MCF 10A (cell line): ENCODE measurements at regions not wholly inside any gene's neighbourhood (a gene's known extent, or its start where the extent isn't known, plus 50 kb on each side); places are given as distances from the start of the nearest gene placed in this dataset.

ENCODE experiments used
- BruUV-seq: library from RNA; stranded (reverse); fragments of 400-500 nt; replicated peaks from 2 replicates; lab custom pipeline; 2021; lab: Mats Ljungman, UMichigan
- CTCF ChIA-PET: fragments of 300-600 bp; sonication (Branson Sonifier 250); formaldehyde crosslinking; extraction: SDS; loops from one replicate; lab custom pipeline; 2021; ENCODE audit warnings: antibody characterized with exemption, inconsistent platforms; lab: Yijun Ruan, JAX
- POLR2A ChIA-PET: fragments of 300-600, 350-650 bp; sonication (Branson Sonifier 250); formaldehyde crosslinking; extraction: SDS; loops from one replicate; lab custom pipeline; 2020; ENCODE audit warnings: antibody characterized with exemption, inconsistent platforms; lab: Yijun Ruan, JAX
- DNase-seq: peaks from one replicate; pipeline ENCODE4 v3.0.0-alpha.2; 2018; ENCODE audit not compliant: unreplicated experiment
- H3K27ac Mint-ChIP-seq: one replicate; pipeline ENCODE4 v1.8.0; 2022; ENCODE audit warnings: mild to moderate bottlenecking, low read depth, mixed read lengths; ENCODE audit not compliant: unreplicated experiment
- H3K27me3 Mint-ChIP-seq: one replicate; pipeline ENCODE4 v1.8.0; 2022; ENCODE audit warnings: mixed read lengths; ENCODE audit not compliant: insufficient read depth, unreplicated experiment
- H3K36me3 Mint-ChIP-seq: one replicate; pipeline ENCODE4 v1.8.0; 2022; ENCODE audit warnings: mild to moderate bottlenecking, moderate library complexity, mixed read lengths; ENCODE audit not compliant: insufficient read depth, unreplicated experiment
- H3K4me1 Mint-ChIP-seq: one replicate; pipeline ENCODE4 v1.8.0; 2022; ENCODE audit warnings: mixed read lengths; ENCODE audit not compliant: insufficient read depth, unreplicated experiment
- H3K4me3 Mint-ChIP-seq: one replicate; pipeline ENCODE4 v1.8.0; 2022; ENCODE audit warnings: mild to moderate bottlenecking, moderate library complexity, mixed read lengths; ENCODE audit not compliant: unreplicated experiment
- H3K9me3 Mint-ChIP-seq: one replicate; pipeline ENCODE4 v1.8.0; 2022; ENCODE audit warnings: mixed read lengths; ENCODE audit not compliant: unreplicated experiment
- intact Hi-C: fragments of 100-400 bp; cut with micrococcal nuclease; formaldehyde crosslinking; loops from 2 replicates; pipeline ENCODE4 v1.14.1; 2022
- TF ChIP-seq, protein P1 (sequence below): fragments of 200-600 bp; IDR thresholded peaks from one replicate; pipeline ENCODE4 v1.8.0; 2022; ENCODE audit warnings: antibody characterized with exemption, mild to moderate bottlenecking; ENCODE audit not compliant: unreplicated experiment

DNA sequence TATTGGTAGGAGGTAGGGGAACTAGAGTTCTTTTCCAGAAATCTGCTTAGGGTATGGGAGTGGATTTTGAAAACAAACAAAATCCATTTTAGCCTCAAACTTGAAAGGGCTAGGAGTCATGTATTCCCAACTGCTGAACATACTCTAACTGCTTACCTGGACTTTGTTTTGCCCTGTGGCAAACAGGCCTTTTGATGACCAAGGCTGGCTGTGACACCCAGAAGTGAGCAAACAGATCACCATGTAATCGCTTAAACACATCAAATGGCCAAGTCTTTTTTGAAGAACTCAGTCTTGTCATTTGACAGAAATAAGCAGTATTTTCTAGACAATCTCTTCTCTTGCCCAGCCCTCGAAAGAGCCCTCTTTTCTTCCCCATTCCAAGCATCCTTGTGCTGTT is 203.4 kb downstream of the KIT start:
- ChIA-PET POLR2A (no interaction called here), CTCF (interaction anchor here (0.7 kb wide), 1 partner anchor 27 kb away, joined by 3 read pairs; no protein-coding TSS in a partner anchor)
- Mint-ChIP-seq H3K36me3 (no peaks in the 10 kb centered on the region), H3K27ac (no peak overlapping the region), H3K4me1 (no peaks in the 10 kb centered on the region), H3K9me3 (no peaks in the 10 kb centered on the region), H3K4me3 (no peak overlapping the region), H3K27me3 (peaks cover 40% of the 10 kb centered on the region)
- intact Hi-C loops = no loop called here
- DNase-seq = no peak
- no TSS peak for BruUV-seq
- TF ChIP-seq, protein P1, sequence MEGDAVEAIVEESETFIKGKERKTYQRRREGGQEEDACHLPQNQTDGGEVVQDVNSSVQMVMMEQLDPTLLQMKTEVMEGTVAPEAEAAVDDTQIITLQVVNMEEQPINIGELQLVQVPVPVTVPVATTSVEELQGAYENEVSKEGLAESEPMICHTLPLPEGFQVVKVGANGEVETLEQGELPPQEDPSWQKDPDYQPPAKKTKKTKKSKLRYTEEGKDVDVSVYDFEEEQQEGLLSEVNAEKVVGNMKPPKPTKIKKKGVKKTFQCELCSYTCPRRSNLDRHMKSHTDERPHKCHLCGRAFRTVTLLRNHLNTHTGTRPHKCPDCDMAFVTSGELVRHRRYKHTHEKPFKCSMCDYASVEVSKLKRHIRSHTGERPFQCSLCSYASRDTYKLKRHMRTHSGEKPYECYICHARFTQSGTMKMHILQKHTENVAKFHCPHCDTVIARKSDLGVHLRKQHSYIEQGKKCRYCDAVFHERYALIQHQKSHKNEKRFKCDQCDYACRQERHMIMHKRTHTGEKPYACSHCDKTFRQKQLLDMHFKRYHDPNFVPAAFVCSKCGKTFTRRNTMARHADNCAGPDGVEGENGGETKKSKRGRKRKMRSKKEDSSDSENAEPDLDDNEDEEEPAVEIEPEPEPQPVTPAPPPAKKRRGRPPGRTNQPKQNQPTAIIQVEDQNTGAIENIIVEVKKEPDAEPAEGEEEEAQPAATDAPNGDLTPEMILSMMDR = no peak

DNA sequence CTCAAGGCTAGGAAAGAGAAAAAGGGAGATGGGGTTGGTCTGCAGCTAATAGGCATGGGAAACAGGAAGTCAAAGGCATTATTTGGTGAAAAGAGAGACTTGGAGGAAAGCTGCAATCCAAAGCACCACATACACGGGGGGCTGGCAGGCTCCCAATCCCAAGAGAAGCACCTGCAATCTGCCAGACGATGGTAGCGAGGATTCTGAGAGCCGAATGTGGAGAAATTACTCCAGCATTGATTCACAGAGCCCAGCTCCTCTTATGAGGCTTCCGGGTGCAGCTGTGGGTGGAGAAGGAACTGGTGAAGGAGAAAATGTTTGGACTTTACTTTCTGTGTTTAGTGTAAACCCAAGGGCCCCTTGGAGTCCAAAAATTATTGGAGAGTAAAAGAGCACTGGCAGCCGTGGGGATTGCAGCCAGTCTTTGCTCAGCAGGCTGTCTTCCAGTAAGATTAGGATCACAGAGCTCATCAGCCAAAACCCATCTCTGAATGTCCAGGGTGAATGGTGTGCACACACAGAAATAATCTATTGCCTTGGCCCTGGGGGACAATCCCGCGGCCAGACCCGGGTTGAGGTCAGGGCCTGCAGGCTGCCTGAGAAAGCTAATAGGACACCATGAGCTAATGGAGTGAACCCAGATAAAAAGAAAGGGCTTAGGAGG is 197.6 kb downstream of the KIT start:
- ChIA-PET CTCF (interaction anchor here (0.6 to 1.0 kb wide), 2 partner anchors 143 to 1203 kb away, joined by 3 read pairs; no protein-coding TSS in a partner anchor), POLR2A (no interaction called here)
- H3K9me3 Mint-ChIP-seq = no peaks in the 10 kb centered on the region
- TF ChIP-seq, protein P1 = no peak
- H3K4me1 Mint-ChIP-seq = no peaks in the 10 kb centered on the region
- DNase-seq = no peak
- no peak overlapping the region for H3K4me3 Mint-ChIP-seq
- H3K36me3 Mint-ChIP-seq = peaks cover 6% of the 10 kb centered on the region
- BruUV-seq = no TSS peak
- H3K27me3 Mint-ChIP-seq = peaks cover 39% of the 10 kb centered on the region
- H3K27ac Mint-ChIP-seq = no peak overlapping the region
- intact Hi-C loops = no loop called here

DNA sequence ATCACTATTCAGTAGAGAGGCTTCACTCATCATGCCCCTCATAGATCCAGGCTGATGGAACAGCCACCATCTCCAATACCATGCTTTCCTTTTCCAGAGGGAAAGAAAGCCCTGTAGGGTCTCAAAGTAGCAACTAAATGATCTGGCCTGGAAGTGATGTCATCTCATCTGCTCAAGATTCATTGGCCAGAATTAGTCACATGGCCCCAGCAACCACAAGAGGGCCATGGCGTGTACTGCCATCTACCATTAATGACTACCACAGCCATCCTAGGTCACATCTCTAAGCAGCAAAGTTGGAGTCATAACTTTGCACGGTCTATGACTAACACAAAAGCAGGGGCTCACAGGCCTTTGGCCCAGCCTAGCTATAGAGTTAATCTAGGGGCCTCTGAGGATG is 194.8 kb downstream of the KIT start:
- no TSS peak for BruUV-seq
- Mint-ChIP-seq H3K4me1 (no peaks in the 10 kb centered on the region), H3K4me3 (no peak overlapping the region), H3K36me3 (peaks cover 6% of the 10 kb centered on the region), H3K27me3 (peaks cover 26% of the 10 kb centered on the region), H3K9me3 (no peaks in the 10 kb centered on the region), H3K27ac (no peak overlapping the region)
- POLR2A ChIA-PET = no interaction called here
- CTCF ChIA-PET = interaction anchor here (0.6 kb wide), 1 partner anchor 46 kb away, joined by 3 read pairs; no protein-coding TSS in a partner anchor
- TF ChIP-seq, protein P1 = no peak
- intact Hi-C loops = no loop called here
- no peak for DNase-seq

DNA sequence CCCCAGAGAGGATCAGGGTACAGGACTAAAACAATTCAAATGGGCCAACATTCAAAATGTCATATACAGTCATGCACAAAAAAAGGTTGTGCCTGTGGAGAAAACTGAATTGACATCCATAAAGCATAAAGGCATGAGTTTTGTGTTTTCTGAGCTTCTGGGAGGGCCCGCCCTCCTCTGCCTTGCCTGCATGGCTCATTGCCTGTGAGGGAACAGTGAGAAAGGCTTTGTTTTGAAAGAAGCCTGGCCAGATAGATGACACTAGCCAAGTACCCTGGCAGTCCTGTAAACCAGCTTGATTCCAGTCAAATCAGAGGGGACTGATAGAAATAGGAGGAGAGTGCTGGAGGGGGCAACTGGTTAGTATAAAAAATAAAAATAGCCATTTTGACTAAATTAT is 194.3 kb downstream of the KIT start:
- ChIA-PET POLR2A (no interaction called here), CTCF (interaction anchor here (0.6 kb wide), 1 partner anchor 15 kb away, joined by 3 read pairs; no protein-coding TSS in a partner anchor)
- TF ChIP-seq, protein P1 = no peak
- H3K4me3 Mint-ChIP-seq = no peak overlapping the region
- H3K9me3 Mint-ChIP-seq = no peaks in the 10 kb centered on the region
- peaks cover 6% of the 10 kb centered on the region for H3K36me3 Mint-ChIP-seq
- no peak for DNase-seq
- intact Hi-C loops = no loop called here
- peaks cover 20% of the 10 kb centered on the region for H3K27me3 Mint-ChIP-seq
- H3K27ac Mint-ChIP-seq = no peak overlapping the region
- BruUV-seq = no TSS peak
- H3K4me1 Mint-ChIP-seq = no peaks in the 10 kb centered on the region
